ENCODE measurements at regions not wholly inside any gene's neighbourhood (a gene's known extent, or its start where the extent isn't known, plus 50 kb on each side); places are given as distances from the start of the nearest gene placed in this dataset.
"Not testable (repeated sequence)": the region's sequence is repeated elsewhere in the genome, so short reads cannot be mapped to it uniquely, and the experiment has no call there.

GRCh38 chr7:32762206-32762924 is 129.2 kb downstream of the KBTBD2 start:
- peak in 1 of 2 experiments; percentile 19 for DNase-seq

DNA sequence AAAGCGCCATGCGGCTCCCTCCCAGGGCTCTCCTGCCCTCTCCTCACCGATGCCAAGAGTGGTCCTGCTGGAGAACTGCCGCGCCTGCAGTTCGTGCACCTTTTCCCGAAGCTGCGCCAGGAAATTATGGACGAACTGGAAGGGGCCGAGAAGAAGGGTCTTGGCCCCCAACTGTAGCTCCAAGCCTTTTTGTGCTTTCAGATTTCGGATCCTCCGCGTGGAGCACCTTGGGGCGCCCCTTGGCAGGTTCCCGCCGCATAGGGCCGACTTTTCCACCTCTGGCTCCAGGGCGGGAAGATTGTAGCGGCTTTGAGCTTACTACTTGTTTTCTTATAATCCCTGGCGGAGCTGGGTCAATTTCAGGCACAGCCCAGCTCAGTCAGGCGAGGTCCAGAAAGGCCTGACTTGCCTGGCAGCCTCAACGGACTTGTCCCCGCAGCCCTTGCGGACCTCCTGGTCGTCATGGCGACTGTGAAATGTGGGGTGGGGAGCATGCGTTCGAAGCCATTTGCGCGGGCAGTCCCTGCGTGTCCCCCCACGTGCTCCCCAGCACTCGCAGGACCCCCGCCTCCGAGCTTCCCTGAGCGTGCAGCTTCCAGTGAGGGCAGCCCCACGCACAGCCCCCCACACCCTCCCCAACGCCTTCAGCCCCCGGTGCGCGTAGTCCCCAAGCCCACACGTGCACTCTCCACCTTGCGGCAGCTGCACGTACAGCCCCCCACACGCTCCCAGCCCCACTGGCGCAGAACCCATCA is 129.9 kb downstream of the KBTBD2 start:
- no peak for DNase-seq

DNA sequence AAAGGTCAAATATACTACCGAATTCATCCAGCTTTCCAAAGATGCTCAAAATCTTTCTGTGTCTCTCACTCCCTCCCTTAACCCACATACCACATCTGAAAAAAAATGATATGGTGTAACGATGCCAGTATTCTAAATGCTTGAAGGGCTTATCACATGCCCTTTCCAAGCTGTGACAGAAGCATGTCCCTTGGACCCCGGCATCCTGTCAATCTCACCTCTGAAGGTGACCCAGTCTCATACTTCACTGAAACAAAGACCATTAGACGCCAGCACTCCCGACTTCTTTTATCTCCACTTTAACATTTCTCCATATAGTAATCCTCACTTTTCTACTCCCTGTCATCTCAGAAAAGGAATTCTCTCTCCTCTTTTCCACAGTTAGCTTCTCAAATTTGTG is 130.8 kb downstream of the KBTBD2 start:
- DNase-seq, result not testable (repeated sequence)

- not testable (repeated sequence) for DNase-seq
These were observed 131.7 kb downstream of the KBTBD2 start for GRCh38 chr7:32759859-32760258.

GRCh38 chr7:32753872-32754271 is 137.7 kb downstream of the KBTBD2 start:
- DNase-seq, result not testable (repeated sequence)

- not testable (repeated sequence) for DNase-seq
These were observed 143.2 kb downstream of the KBTBD2 start for GRCh38 chr7:32748337-32748736.

GRCh38 chr7:32747443-32748148 is 144.0 kb downstream of the KBTBD2 start:
- not testable (repeated sequence) for DNase-seq

GRCh38 chr7:32741853-32742476 is 149.6 kb downstream of the KBTBD2 start:
- DNase-seq, result not testable (repeated sequence)

DNA sequence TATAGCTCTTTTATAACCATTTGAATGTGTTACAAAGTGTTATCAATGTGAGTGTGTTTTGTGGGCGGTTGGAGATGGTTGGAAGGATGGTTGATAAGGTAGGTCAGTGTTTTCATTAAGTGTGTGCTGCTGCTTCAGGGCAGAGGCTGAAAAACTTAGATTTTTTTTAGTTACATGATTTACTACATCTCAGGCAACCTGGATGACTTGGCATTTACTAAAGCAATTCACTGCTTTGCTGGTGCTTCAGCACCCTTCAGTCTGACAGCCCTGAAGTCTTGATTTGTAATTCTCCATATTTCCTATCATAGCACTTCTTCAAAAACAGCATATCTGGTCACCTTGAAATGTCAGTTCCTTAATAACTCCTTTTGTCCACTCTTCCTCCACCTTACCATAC is 151.8 kb downstream of the KBTBD2 start:
- DNase-seq, result not testable (repeated sequence)

GRCh38 chr7:32738390-32738789 is 153.2 kb downstream of the KBTBD2 start:
- DNase-seq, result not testable (repeated sequence)

- not testable (repeated sequence) for DNase-seq
These were observed 158.8 kb downstream of the KBTBD2 start for GRCh38 chr7:32732767-32733166.

- DNase-seq, result not testable (repeated sequence)
These were observed 162.3 kb downstream of the KBTBD2 start for GRCh38 chr7:32729335-32729675.

DNA sequence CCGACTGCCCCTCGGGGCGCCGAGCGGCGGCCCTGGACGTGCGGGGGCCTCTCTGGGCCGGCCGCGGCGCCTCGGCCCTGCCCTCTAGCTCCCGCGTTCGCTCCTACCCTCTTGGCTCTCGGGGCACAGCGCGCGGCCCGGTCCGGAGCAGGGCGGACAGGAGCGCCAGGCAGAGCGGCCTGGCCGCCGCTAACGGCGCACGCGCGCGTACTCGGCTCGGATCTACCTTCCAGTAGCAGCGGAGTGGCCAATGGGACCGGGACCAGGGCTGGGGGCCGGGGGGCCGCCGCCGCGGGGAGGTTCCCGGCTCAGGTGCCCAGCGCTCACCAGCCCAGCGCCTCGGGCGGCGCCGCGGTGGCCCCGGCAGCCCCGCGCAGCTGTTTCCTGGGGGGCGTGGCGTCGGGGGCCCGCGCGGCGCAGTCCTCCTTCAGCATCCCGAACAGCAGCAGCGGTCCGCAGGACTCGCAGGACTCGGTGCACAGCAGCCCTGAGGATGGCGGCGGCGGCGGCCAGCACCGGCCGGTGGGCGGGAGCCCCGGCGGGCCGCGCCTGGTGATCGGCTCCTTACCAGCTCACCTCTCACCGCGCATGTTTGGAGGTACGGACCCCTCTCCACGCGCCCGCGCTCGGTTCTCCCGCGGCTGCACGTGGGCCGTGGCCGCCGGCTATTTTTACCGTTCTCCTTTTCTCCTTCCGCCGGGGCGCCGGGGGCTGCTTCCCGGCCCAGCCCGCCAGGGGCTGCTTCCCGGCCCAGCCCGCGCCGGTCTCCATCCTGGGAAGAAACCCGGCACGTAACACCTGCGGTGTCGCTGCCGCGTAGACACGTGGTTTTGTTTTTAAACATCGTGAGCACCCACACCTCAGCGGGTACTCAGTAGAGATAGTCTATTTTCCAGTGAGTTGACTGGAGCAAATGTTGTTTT is 162.9 kb downstream of the KBTBD2 start:
- peak; percentile 61 to 71 for DNase-seq

DNA sequence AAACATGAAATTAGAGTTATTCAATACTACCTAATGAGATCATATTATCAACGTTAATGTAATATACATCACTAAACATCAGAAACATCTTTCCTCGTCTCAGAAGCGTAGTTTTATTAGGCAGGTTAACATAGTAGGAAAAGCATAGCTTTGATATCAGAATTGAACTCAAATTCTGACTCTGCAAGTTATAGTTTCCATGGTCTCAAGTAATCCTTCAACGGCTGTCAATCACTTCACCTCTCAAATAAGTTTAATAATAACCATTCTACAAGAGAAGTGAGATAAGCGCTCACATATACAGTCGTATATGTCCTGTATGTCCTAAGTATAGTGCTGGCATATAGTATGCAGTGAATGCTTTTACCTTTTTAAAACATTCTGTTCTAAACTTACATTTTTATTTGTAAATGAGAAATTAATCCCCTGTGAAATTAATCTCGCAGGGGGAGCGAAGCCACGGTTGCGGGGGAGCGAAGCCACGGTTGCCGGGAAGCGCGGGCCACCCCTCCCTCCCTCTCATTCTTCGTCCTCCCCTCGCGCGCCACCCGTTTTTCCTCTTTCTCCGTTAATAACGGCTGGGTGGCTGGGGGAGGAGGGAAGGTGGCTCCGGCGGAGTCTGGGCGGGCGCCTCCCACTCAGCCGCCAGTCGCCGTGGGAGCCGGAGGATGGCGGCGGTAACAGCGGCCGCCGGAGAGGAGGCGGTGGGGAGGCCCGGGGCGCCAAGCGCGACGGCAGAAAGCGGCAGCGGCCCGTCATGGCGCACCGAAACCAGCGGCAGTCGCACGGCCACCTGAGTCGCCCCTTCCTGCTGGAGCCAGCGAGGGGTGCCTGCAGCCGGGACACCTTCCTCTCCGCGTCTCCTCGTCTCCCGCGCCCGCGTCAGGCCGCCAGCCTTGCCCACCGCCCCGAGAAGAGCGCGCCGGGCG is 163.8 kb downstream of the KBTBD2 start:
- peak; percentile 38 to 62 for DNase-seq

DNA sequence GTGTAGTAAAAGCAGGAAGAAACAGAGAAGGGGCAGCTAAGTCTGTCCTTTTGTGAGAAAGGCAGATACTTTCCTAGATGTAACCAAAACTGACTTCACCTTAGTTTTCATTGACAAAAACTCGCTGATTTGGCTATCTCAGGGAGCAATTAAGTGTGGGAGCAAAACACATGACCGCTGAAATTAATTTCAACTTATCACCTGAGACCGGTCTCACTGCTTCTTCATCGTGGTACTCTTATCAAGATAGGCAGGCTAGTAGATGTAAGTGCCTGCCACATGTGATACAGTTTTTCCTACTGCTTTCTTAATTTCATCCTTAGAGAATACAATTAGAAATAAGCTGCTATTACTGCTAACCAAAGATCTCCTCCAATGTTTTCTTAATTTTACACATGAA is 168.7 kb downstream of the KBTBD2 start:
- not testable (repeated sequence) for DNase-seq

- no peak for DNase-seq
These were observed 197.4 kb downstream of the KBTBD2 start for GRCh38 chr7:32694182-32694581.

DNA sequence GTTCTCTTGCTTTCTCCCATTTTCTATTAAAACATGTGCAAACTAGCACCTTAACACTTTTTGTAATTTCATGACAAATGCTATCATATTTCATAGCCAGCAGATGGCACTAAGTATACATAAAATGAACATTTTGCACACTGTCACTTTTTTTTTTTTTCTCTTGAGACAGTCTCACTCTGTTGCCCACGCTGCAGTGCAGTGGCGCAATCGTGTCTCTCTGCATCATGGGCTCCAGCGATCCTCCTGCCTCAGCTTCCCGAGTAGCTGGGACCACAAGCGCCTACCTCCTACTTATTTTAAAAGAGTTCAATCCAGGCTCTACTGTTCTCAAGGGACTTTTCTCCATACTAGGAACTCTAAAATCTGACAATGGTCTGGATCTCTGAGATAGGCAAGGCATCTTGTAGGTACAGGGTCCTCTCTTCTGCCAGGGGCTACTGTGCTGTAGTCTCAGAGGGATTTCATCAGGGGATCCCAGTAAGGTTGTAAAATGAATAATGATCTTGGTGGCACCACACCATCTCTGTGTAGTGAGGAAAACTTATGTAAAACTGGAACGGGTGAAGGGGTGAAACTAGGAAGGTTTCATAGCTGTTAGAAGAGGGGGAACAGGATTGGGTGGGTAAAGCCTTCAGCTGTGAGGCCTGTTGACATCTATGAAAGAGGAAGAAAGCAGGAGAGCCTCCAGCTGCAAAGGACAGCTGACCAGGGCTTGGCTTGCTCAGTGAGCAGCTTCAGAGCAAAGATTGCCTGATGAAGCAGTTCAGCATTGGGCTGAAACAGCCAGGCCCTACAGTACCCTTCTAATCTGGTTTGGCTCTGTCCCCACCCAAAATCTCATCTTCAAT is 196.9 kb downstream of the AVL9 start:
- peak; percentile 32 to 41 for DNase-seq

GRCh38 chr7:32688092-32688491 is 192.8 kb downstream of the AVL9 start:
- DNase-seq, result not testable (repeated sequence)

GRCh38 chr7:32681174-32681518 is 185.9 kb downstream of the AVL9 start:
- no peak for DNase-seq
